ENCODE measurements at regions not wholly inside any gene's neighbourhood (a gene's known extent, or its start where the extent isn't known, plus 50 kb on each side); places are given as distances from the start of the nearest gene placed in this dataset.
"Not testable (repeated sequence)": the region's sequence is repeated elsewhere in the genome, so short reads cannot be mapped to it uniquely, and the experiment has no call there.

- not testable (repeated sequence) for H3K27me3 Mint-ChIP-seq (ENCODE audit: low read depth); H3K4me3 Mint-ChIP-seq; H3K4me1 Mint-ChIP-seq (ENCODE audit: low read depth); H3K27ac Mint-ChIP-seq; H3K36me3 Mint-ChIP-seq (ENCODE audit: low read depth)
- H3K9me3 Mint-ChIP-seq: peaks cover 23% of the 10 kb centered on the region
These were observed 427.6 kb upstream of the ID2 start for GRCh38 chr2:8254214-8254613.

GRCh38 chr2:8254791-8255447 is 426.9 kb upstream of the ID2 start:
- Mint-ChIP-seq H3K4me1 (ENCODE audit: low read depth) (peaks cover 8% of the 10 kb centered on the region), H3K4me3 (no peak overlapping the region), H3K9me3 (peaks cover 23% of the 10 kb centered on the region), H3K36me3 (ENCODE audit: low read depth) (peaks cover 4% of the 10 kb centered on the region), H3K27me3 (ENCODE audit: low read depth) (peaks cover 12% of the 10 kb centered on the region), H3K27ac (no peak overlapping the region)

- Mint-ChIP-seq H3K4me3 (no peak overlapping the region), H3K27me3 (ENCODE audit: low read depth) (peaks cover 14% of the 10 kb centered on the region), H3K9me3 (peaks cover 20% of the 10 kb centered on the region), H3K36me3 (ENCODE audit: low read depth) (peaks cover 6% of the 10 kb centered on the region), H3K27ac (no peak overlapping the region), H3K4me1 (ENCODE audit: low read depth) (peaks cover 8% of the 10 kb centered on the region)
These were observed 426.4 kb upstream of the ID2 start for GRCh38 chr2:8255448-8255800.

- peaks cover 6% of the 10 kb centered on the region for H3K36me3 Mint-ChIP-seq (ENCODE audit: low read depth)
- peaks cover 20% of the 10 kb centered on the region for H3K27me3 Mint-ChIP-seq (ENCODE audit: low read depth)
- H3K4me1 Mint-ChIP-seq (ENCODE audit: low read depth): peaks cover 8% of the 10 kb centered on the region
- no peak overlapping the region for H3K27ac Mint-ChIP-seq
- H3K9me3 Mint-ChIP-seq: peaks cover 13% of the 10 kb centered on the region
- H3K4me3 Mint-ChIP-seq: no peak overlapping the region
These were observed 425.0 kb upstream of the ID2 start for GRCh38 chr2:8256905-8257304.

- H3K4me1 Mint-ChIP-seq (ENCODE audit: low read depth): peaks cover 8% of the 10 kb centered on the region
- H3K36me3 Mint-ChIP-seq (ENCODE audit: low read depth): peaks cover 4% of the 10 kb centered on the region
- no peak overlapping the region for H3K4me3 Mint-ChIP-seq
- peaks cover 11% of the 10 kb centered on the region for H3K9me3 Mint-ChIP-seq
- no peak overlapping the region for H3K27ac Mint-ChIP-seq
- peaks cover 20% of the 10 kb centered on the region for H3K27me3 Mint-ChIP-seq (ENCODE audit: low read depth)
These were observed 424.4 kb upstream of the ID2 start for GRCh38 chr2:8257502-8257901.

- Mint-ChIP-seq H3K27me3 (ENCODE audit: low read depth) (peaks cover 20% of the 10 kb centered on the region), H3K4me3 (no peak overlapping the region), H3K27ac (no peak overlapping the region), H3K4me1 (ENCODE audit: low read depth) (peaks cover 8% of the 10 kb centered on the region), H3K36me3 (ENCODE audit: low read depth) (peaks cover 4% of the 10 kb centered on the region), H3K9me3 (peaks cover 9% of the 10 kb centered on the region)
These were observed 423.4 kb upstream of the ID2 start for GRCh38 chr2:8258406-8258805.

- Mint-ChIP-seq H3K9me3 (peaks cover under 1% of the 10 kb centered on the region), H3K36me3 (ENCODE audit: low read depth) (peaks cover 3% of the 10 kb centered on the region), H3K4me1 (ENCODE audit: low read depth) (peaks cover 3% of the 10 kb centered on the region), H3K27ac (no peak overlapping the region), H3K27me3 (ENCODE audit: low read depth) (peaks cover 25% of the 10 kb centered on the region), H3K4me3 (no peak overlapping the region)
These were observed 422.6 kb upstream of the ID2 start for GRCh38 chr2:8259106-8259840.

- H3K4me3 Mint-ChIP-seq: no peak overlapping the region
- H3K27ac Mint-ChIP-seq: no peak overlapping the region
- H3K27me3 Mint-ChIP-seq (ENCODE audit: low read depth): peaks cover 30% of the 10 kb centered on the region
- H3K4me1 Mint-ChIP-seq (ENCODE audit: low read depth): peaks cover 2% of the 10 kb centered on the region
- H3K36me3 Mint-ChIP-seq (ENCODE audit: low read depth): peaks cover 5% of the 10 kb centered on the region
- no peaks in the 10 kb centered on the region for H3K9me3 Mint-ChIP-seq
These were observed 422.0 kb upstream of the ID2 start for GRCh38 chr2:8259841-8260178.

- Mint-ChIP-seq H3K4me1 (ENCODE audit: low read depth) (peaks cover 2% of the 10 kb centered on the region), H3K27me3 (ENCODE audit: low read depth) (peaks cover 32% of the 10 kb centered on the region), H3K4me3 (no peak overlapping the region), H3K36me3 (ENCODE audit: low read depth) (peaks cover 5% of the 10 kb centered on the region), H3K9me3 (no peaks in the 10 kb centered on the region), H3K27ac (no peak overlapping the region)
These were observed 421.6 kb upstream of the ID2 start for GRCh38 chr2:8260213-8260612.

GRCh38 chr2:8263901-8264300 is 418.0 kb upstream of the ID2 start:
- Mint-ChIP-seq H3K27ac (no peak overlapping the region), H3K27me3 (ENCODE audit: low read depth) (peaks cover 26% of the 10 kb centered on the region), H3K4me1 (ENCODE audit: low read depth) (peaks cover 2% of the 10 kb centered on the region), H3K4me3 (no peak overlapping the region), H3K36me3 (ENCODE audit: low read depth) (peaks cover 5% of the 10 kb centered on the region), H3K9me3 (no peaks in the 10 kb centered on the region)

- Mint-ChIP-seq H3K4me3 (no peak overlapping the region), H3K27me3 (ENCODE audit: low read depth) (peaks cover 20% of the 10 kb centered on the region), H3K27ac (no peak overlapping the region), H3K36me3 (ENCODE audit: low read depth) (peaks cover 5% of the 10 kb centered on the region), H3K9me3 (no peaks in the 10 kb centered on the region), H3K4me1 (ENCODE audit: low read depth) (peaks cover 2% of the 10 kb centered on the region)
These were observed 416.9 kb upstream of the ID2 start for GRCh38 chr2:8264981-8265380.

- peaks cover 17% of the 10 kb centered on the region for H3K27me3 Mint-ChIP-seq (ENCODE audit: low read depth)
- peaks cover 3% of the 10 kb centered on the region for H3K36me3 Mint-ChIP-seq (ENCODE audit: low read depth)
- peaks cover 2% of the 10 kb centered on the region for H3K4me1 Mint-ChIP-seq (ENCODE audit: low read depth)
- no peaks in the 10 kb centered on the region for H3K9me3 Mint-ChIP-seq
- H3K4me3 Mint-ChIP-seq: no peak overlapping the region
- H3K27ac Mint-ChIP-seq: no peak overlapping the region
These were observed 416.2 kb upstream of the ID2 start for GRCh38 chr2:8265476-8266226.

GRCh38 chr2:8266563-8266962 is 415.3 kb upstream of the ID2 start:
- peaks cover 2% of the 10 kb centered on the region for H3K4me1 Mint-ChIP-seq (ENCODE audit: low read depth)
- peaks cover 12% of the 10 kb centered on the region for H3K27me3 Mint-ChIP-seq (ENCODE audit: low read depth)
- no peak overlapping the region for H3K27ac Mint-ChIP-seq
- no peak overlapping the region for H3K4me3 Mint-ChIP-seq
- H3K36me3 Mint-ChIP-seq (ENCODE audit: low read depth): peaks cover 3% of the 10 kb centered on the region
- peaks cover 5% of the 10 kb centered on the region for H3K9me3 Mint-ChIP-seq

- Mint-ChIP-seq H3K27ac (no peak overlapping the region), H3K36me3 (ENCODE audit: low read depth) (peaks cover 3% of the 10 kb centered on the region), H3K27me3 (ENCODE audit: low read depth) (peaks cover 16% of the 10 kb centered on the region), H3K4me3 (no peak overlapping the region), H3K4me1 (ENCODE audit: low read depth) (peaks cover 3% of the 10 kb centered on the region), H3K9me3 (peaks cover 9% of the 10 kb centered on the region)
These were observed 414.8 kb upstream of the ID2 start for GRCh38 chr2:8267048-8267447.

- Mint-ChIP-seq H3K27ac (no peak overlapping the region), H3K36me3 (ENCODE audit: low read depth) (peaks cover 3% of the 10 kb centered on the region), H3K4me3 (no peak overlapping the region), H3K9me3 (peaks cover 16% of the 10 kb centered on the region), H3K4me1 (ENCODE audit: low read depth) (peaks cover 7% of the 10 kb centered on the region), H3K27me3 (ENCODE audit: low read depth) (peaks cover 22% of the 10 kb centered on the region)
These were observed 414.1 kb upstream of the ID2 start for GRCh38 chr2:8267721-8268120.
